Endothelial cell of umbilical vein (primary cell): ENCODE measurements at regions not wholly inside any gene's neighbourhood (a gene's known extent, or its start where the extent isn't known, plus 50 kb on each side); places are given as distances from the start of the nearest gene placed in this dataset.

Experiments used
- FOS ChIP-seq: IDR thresholded peaks from 2 replicates; pipeline ENCODE4 v1.6.1; 2011; ENCODE audit warnings: mild to moderate bottlenecking, low read length, moderate library complexity, borderline replicate concordance; ENCODE audit not compliant: insufficient read depth
- JUN ChIP-seq: IDR thresholded peaks from 2 replicates; pipeline ENCODE4 v1.6.1; 2011; ENCODE audit warnings: borderline replicate concordance, low read depth; ENCODE audit not compliant: insufficient read length, insufficient read depth
- TF ChIP-seq, protein P1 (sequence below), 2 donors: IDR thresholded peaks; 1 replicate in 1 of 2; 2 replicates in 1 of 2; pipeline ENCODE4 v1.5.1; 2011; ENCODE audit warnings: low read length in 2 of 2, mild to moderate bottlenecking in 2 of 2, moderate library complexity in 2 of 2, control low read depth in 1 of 2, inconsistent platforms in 1 of 2, low read depth in 1 of 2; ENCODE audit not compliant: insufficient read depth in 1 of 2; ENCODE audit errors: extremely low read depth in 1 of 2
- TF ChIP-seq, protein P2 (sequence below): IDR thresholded peaks from 2 replicates; pipeline ENCODE4 v1.6.1; 2011; ENCODE audit not compliant: insufficient read depth, insufficient read length

- no peak for TF ChIP-seq JUN
- TF ChIP-seq, protein P1, sequence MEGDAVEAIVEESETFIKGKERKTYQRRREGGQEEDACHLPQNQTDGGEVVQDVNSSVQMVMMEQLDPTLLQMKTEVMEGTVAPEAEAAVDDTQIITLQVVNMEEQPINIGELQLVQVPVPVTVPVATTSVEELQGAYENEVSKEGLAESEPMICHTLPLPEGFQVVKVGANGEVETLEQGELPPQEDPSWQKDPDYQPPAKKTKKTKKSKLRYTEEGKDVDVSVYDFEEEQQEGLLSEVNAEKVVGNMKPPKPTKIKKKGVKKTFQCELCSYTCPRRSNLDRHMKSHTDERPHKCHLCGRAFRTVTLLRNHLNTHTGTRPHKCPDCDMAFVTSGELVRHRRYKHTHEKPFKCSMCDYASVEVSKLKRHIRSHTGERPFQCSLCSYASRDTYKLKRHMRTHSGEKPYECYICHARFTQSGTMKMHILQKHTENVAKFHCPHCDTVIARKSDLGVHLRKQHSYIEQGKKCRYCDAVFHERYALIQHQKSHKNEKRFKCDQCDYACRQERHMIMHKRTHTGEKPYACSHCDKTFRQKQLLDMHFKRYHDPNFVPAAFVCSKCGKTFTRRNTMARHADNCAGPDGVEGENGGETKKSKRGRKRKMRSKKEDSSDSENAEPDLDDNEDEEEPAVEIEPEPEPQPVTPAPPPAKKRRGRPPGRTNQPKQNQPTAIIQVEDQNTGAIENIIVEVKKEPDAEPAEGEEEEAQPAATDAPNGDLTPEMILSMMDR (IDR thresholded peaks at IDR 0.05; ENCODE audit: extremely low read depth in 1 of 2, insufficient read depth in 1 of 2, low read depth in 1 of 2, low read length in 2 of 2) = no peak
- TF ChIP-seq, protein P2, sequence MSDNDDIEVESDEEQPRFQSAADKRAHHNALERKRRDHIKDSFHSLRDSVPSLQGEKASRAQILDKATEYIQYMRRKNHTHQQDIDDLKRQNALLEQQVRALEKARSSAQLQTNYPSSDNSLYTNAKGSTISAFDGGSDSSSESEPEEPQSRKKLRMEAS = no peak
- no peak for TF ChIP-seq FOS
Measured at GRCh38 chr3:106942051-106942450, 435.2 kb upstream of the CCDC54 start.
